GM10266 (cell line): ENCODE measurements at regions not wholly inside any gene's neighbourhood (a gene's known extent, or its start where the extent isn't known, plus 50 kb on each side); places are given as distances from the start of the nearest gene placed in this dataset.

ENCODE experiments used
- DNase-seq: peaks from one replicate; pipeline ENCODE4 v3.0.0; 2012; ENCODE audit errors: extremely low spot score
- TF ChIP-seq, protein P1 (sequence below): IDR thresholded peaks from 2 replicates; pipeline ENCODE4 v1.5.1; 2012; ENCODE audit warnings: mild to moderate bottlenecking, low read depth; ENCODE audit not compliant: control insufficient read depth, insufficient read depth; ENCODE audit errors: missing control alignments

DNA sequence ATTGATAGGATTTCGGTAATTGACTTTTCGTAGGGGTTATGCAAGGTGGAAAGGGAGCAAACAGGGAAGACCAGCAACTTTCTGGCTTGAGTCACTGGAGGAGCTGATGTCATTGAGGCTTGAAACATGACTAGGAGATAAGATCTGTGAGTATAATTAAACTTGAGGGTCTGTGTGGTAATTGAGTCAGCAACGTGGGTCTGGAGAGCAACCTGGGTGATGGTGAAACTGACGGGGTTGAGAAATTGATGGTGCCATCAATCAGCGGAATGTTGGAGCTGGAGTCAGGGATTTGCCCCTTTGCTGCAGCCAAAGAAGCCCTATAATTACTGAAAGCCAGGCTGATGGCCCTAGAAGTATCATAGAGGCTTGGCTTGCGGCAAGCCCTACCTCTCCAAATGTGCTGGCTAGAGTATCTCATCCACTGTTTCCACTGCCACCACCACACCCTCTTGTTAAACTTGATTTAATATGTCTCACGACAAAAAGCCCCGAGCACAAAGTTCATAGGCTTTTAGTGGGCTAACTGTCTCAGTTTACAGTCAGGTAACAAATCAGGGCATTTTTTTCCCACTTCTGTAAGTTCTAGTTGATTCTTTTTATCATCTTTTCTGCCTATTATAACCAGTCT, 186.9 kb upstream of the ELAC2 start:
- DNase-seq: no peak
- TF ChIP-seq, protein P1, sequence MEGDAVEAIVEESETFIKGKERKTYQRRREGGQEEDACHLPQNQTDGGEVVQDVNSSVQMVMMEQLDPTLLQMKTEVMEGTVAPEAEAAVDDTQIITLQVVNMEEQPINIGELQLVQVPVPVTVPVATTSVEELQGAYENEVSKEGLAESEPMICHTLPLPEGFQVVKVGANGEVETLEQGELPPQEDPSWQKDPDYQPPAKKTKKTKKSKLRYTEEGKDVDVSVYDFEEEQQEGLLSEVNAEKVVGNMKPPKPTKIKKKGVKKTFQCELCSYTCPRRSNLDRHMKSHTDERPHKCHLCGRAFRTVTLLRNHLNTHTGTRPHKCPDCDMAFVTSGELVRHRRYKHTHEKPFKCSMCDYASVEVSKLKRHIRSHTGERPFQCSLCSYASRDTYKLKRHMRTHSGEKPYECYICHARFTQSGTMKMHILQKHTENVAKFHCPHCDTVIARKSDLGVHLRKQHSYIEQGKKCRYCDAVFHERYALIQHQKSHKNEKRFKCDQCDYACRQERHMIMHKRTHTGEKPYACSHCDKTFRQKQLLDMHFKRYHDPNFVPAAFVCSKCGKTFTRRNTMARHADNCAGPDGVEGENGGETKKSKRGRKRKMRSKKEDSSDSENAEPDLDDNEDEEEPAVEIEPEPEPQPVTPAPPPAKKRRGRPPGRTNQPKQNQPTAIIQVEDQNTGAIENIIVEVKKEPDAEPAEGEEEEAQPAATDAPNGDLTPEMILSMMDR: no peak

DNA sequence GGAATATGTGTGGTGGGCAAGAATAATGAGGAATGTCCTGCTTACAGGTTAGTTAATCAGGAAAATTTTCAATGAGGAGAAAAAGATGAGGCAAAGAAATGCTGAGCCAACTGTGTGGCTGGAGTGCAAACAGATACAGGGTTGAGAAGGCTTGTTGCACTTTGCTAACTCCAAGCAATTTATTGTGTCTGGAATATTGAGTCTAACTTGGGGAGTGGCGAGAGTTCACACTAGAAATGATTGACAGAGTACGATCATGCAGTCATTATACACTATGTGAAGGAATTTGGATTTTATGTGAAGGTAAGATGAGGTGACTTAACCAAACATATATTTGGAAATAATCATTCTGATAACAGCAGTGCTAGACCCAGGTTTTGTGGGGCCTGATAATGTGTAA, 185.0 kb upstream of the ELAC2 start:
- DNase-seq: no peak
- TF ChIP-seq, protein P1: no peak

DNA sequence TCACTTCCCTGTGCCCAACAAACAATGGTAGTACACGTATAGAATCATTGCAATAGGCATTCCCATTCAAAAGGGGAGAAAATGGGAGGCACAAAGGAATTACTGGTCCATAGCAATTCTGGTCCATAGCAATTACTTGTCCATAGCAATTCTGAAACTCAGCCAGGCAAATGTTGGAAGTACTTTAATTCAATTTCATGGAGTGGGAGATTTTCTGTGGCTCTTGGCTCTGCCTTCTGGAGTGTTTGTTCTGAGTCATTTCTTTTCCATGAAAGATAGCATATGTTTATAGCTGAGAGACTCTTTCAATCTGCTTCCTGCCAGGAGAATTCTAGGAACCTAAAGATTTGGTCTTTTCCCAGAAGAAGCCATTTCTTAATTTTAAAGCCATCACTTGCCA, 182.8 kb upstream of the ELAC2 start:
- TF ChIP-seq, protein P1: no peak
- DNase-seq: no peak

DNA sequence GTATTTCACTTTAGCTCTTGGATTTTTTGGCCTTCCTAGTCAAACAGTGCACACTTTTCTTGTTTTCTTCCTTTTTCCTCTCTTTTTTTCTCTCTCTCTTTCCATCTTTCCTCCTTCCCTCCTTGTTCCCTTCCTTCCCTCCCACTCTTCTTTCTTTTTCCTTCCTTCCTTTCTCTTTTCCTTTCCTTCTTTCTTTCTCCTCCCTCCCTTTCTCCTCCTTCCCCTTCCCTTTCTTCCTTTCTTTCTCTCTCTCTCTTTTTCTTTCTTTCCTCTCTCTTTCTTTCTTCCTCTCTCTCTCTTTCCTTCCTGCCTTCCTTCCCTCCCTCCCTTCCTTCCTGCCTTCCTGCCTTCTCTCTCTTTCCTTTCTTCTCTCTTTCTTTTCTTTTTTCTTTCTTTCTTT, 181.6 kb upstream of the ELAC2 start:
- TF ChIP-seq, protein P1: no peak

DNA sequence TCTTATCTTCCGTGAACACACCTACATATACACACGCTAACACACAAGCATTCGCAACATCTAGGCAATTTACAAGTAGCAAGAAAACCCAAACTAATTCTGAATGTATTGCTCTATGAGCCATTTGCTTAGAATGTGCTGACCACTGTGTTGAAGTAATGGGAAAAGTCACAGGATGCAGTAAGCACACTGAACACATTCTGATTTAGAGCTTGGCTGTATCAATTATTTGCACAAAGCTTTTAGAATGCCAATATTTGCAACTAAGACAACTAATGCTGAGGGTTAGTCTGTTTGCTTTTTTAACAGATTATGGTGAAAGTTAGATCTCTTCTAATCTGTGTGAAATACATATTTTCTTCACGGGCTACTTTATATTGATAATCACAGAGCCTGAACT, 179.8 kb upstream of the ELAC2 start:
- TF ChIP-seq, protein P1: no peak
- no peak for DNase-seq

More for the DNA sequence above, 181.6 kb upstream of the ELAC2 start:
- DNase-seq: no peak

DNA sequence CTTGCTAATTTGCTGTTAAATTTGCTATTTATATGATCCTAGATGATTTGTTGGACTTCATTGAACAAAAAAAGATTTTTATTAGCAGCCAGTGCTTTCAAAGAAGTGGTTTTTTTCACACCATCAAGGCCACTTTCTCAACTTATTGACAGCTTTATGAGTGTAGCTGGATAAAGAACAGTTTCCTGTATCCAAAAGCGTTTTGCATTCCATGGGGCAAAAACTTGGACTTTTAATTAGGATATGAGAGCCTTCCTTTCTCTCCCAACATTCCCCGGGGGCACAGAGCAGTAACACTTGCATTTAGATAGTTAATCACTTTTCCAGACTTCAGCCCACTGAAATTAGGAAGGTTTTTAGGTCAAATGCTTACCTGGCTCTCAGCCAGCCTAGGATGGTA, 177.1 kb upstream of the ELAC2 start:
- DNase-seq: no peak
- TF ChIP-seq, protein P1: no peak

DNA sequence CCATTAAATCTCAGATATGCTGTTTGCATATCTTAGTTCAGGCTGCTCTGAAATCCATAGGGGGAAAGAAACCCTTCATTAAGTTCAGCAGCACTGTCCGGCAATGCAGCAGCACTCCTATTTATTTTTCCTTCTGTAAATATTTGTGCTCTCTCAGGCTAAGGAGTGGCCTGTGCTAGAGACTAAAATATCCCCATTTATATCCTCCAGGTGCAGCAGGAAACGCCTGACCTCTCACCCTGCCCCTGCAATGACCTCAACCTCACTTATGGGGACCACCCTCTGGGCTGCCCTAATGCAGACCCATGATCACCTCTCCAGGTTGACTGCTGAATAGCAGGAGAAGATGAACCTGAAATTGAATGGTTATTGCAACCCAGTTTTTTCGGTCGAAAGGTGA, 165.0 kb upstream of the ELAC2 start:
- TF ChIP-seq, protein P1: no peak

More for the DNA sequence above, 165.0 kb upstream of the ELAC2 start:
- DNase-seq: no peak
